ENCODE measurements at regions not wholly inside any gene's neighbourhood (a gene's known extent, or its start where the extent isn't known, plus 50 kb on each side); places are given as distances from the start of the nearest gene placed in this dataset.

DNA sequence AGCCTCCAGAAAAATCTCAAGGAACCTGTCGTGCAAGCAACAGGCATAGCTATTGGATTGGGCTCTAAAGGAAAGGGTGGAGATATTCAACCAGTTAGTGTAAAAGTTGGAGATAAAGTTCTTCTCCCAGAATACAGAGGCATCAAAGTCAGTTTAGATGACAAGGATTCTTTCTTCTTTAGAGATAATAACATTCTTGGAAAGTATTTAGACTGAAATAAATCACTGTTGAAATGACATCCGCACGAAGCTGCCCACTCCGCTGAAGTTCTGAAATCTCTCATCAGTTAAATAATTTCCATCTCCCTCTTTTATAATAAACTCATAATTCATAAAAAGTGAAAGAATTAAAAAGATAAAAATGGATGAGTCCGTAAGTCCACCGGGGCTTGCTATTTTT, 1354.9 kb upstream of the TMEM132C start:
- TF ChIP-seq EP300 (IDR thresholded peaks at IDR 0.05; ENCODE audit: borderline replicate concordance) (no peak), CREB1 (IDR thresholded peaks at IDR 0.05; ENCODE audit: low read depth) (no peak), RAD21 (IDR thresholded peaks at IDR 0.05; ENCODE audit: low read depth) (no peak), TCF12 (IDR thresholded peaks at IDR 0.05; ENCODE audit: low read depth) (no peak), FOXM1 (IDR thresholded peaks at IDR 0.05; ENCODE audit: borderline replicate concordance, low read depth) (no peak), CEBPB (IDR thresholded peaks at IDR 0.05) (no peak), YY1 (IDR thresholded peaks at IDR 0.05; ENCODE audit: low read depth) (no peak), EGR1 (IDR thresholded peaks at IDR 0.05) (no peak)
- TF ChIP-seq, protein P1, sequence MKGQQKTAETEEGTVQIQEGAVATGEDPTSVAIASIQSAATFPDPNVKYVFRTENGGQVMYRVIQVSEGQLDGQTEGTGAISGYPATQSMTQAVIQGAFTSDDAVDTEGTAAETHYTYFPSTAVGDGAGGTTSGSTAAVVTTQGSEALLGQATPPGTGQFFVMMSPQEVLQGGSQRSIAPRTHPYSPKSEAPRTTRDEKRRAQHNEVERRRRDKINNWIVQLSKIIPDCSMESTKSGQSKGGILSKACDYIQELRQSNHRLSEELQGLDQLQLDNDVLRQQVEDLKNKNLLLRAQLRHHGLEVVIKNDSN (IDR thresholded peaks at IDR 0.05), result no peak

DNA sequence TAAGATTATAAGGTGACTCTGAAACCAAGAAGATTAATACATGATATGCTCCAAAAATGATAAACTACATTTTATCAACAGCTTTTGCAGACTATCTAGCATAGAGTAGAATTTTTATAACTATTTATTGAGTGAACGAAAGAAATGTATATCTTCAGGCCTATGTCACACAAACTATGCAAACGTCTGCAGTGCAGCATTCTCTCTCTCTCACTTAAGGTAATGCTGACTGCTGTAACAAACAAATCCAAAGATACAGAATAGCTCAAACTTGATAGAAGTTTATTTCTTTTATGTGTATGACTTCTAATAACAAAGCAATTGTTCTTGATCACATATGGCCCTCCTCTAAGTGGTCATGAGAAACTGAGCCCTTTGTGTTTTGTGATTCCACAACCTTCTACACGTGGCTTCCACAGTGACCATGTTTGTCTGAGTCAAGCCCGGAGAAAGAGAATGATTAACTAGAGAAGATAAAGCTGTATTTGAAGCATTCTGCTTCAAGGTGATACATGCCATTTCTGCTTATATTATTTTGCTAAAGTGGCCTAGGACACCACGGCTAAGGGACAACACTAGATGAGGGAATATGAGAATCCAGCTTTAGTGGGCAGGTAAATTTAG, 1352.7 kb upstream of the TMEM132C start:
- TF ChIP-seq ZBTB7A (IDR thresholded peaks at IDR 0.05; ENCODE audit: low read depth), result no peak
- TF ChIP-seq EGR1 (IDR thresholded peaks at IDR 0.05), result no peak
- TF ChIP-seq EP300 (IDR thresholded peaks at IDR 0.05; ENCODE audit: borderline replicate concordance), result no peak
- TF ChIP-seq CEBPB (IDR thresholded peaks at IDR 0.05), result no peak
- TF ChIP-seq, protein P2, sequence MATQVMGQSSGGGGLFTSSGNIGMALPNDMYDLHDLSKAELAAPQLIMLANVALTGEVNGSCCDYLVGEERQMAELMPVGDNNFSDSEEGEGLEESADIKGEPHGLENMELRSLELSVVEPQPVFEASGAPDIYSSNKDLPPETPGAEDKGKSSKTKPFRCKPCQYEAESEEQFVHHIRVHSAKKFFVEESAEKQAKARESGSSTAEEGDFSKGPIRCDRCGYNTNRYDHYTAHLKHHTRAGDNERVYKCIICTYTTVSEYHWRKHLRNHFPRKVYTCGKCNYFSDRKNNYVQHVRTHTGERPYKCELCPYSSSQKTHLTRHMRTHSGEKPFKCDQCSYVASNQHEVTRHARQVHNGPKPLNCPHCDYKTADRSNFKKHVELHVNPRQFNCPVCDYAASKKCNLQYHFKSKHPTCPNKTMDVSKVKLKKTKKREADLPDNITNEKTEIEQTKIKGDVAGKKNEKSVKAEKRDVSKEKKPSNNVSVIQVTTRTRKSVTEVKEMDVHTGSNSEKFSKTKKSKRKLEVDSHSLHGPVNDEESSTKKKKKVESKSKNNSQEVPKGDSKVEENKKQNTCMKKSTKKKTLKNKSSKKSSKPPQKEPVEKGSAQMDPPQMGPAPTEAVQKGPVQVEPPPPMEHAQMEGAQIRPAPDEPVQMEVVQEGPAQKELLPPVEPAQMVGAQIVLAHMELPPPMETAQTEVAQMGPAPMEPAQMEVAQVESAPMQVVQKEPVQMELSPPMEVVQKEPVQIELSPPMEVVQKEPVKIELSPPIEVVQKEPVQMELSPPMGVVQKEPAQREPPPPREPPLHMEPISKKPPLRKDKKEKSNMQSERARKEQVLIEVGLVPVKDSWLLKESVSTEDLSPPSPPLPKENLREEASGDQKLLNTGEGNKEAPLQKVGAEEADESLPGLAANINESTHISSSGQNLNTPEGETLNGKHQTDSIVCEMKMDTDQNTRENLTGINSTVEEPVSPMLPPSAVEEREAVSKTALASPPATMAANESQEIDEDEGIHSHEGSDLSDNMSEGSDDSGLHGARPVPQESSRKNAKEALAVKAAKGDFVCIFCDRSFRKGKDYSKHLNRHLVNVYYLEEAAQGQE (IDR thresholded peaks at IDR 0.05; ENCODE audit: low read depth), result no peak
- TF ChIP-seq, protein P1 (IDR thresholded peaks at IDR 0.05), result no peak
- no peak for TF ChIP-seq RAD21 (IDR thresholded peaks at IDR 0.05; ENCODE audit: low read depth)
- no peak for TF ChIP-seq TEAD4 (IDR thresholded peaks at IDR 0.05)
- TF ChIP-seq NFIC (IDR thresholded peaks at IDR 0.05), result no peak

DNA sequence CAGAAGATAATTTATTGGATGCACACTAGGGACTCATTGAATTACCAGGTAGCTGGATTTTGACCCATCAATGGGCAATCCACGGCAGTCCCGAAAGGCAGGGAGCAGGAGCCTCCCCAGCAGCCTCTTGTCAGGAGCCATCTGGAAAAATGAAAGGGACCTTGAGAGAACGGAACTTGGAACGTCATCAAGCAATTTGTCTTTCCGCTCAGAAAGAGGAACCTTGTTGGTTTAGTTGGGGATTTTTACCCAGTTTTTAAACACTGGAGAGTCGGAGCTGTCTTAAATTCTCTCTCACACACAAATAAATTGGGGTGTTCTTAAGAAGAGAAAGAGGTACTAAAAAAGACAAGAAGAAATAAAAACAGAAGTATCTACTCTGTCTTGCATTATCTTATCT, 1351.7 kb upstream of the TMEM132C start:
- no peak for TF ChIP-seq EP300 (IDR thresholded peaks at IDR 0.05; ENCODE audit: borderline replicate concordance)
- TF ChIP-seq, protein P1 (IDR thresholded peaks at IDR 0.05), result no peak
- no peak for TF ChIP-seq CEBPB (IDR thresholded peaks at IDR 0.05)
- TF ChIP-seq TAF1 (IDR thresholded peaks at IDR 0.05; ENCODE audit: low read depth), result no peak

DNA sequence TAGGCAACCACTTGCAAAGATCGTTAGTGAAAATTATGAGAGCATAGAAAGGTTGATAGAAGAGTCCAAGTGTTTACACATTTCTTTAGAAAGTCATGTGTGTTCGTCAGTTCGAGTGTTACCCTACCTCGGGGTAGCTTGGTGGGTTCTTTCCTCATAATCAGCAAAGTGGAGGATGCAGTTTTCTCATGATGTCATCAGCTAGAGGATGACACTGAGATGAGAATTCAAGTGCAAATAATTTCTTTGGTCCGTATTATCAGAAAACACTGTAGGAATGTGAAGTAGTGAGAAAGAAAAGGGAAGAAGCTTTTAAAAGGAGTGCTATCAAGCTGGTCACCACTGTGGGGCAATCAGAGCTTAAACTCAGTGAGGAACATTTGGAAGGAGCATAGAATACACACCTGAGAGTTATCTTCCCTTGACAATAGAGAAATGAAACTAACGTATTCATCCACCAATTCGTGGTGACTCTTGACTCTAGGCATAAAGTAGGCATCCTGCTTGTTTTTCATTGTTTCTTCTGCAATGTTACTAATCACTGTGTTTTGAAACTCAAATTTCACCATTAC, 1340.9 kb upstream of the TMEM132C start:
- TF ChIP-seq, protein P1 (IDR thresholded peaks at IDR 0.05), result no peak
- TF ChIP-seq CREB1 (IDR thresholded peaks at IDR 0.05; ENCODE audit: low read depth) (no peak), EGR1 (IDR thresholded peaks at IDR 0.05) (no peak), NFIC (IDR thresholded peaks at IDR 0.05) (no peak), YY1 (IDR thresholded peaks at IDR 0.05; ENCODE audit: low read depth) (no peak), EP300 (IDR thresholded peaks at IDR 0.05; ENCODE audit: borderline replicate concordance) (no peak), TCF12 (IDR thresholded peaks at IDR 0.05; ENCODE audit: low read depth) (no peak), RAD21 (IDR thresholded peaks at IDR 0.05; ENCODE audit: low read depth) (no peak), FOXM1 (IDR thresholded peaks at IDR 0.05; ENCODE audit: borderline replicate concordance, low read depth) (no peak), TAF1 (IDR thresholded peaks at IDR 0.05; ENCODE audit: low read depth) (no peak), TEAD4 (IDR thresholded peaks at IDR 0.05) (no peak), CEBPB (IDR thresholded peaks at IDR 0.05) (no peak), ZBTB7A (IDR thresholded peaks at IDR 0.05; ENCODE audit: low read depth) (no peak)
- TF ChIP-seq, protein P3, sequence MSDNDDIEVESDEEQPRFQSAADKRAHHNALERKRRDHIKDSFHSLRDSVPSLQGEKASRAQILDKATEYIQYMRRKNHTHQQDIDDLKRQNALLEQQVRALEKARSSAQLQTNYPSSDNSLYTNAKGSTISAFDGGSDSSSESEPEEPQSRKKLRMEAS (IDR thresholded peaks at IDR 0.05), result no peak
- TF ChIP-seq, protein P2 (IDR thresholded peaks at IDR 0.05; ENCODE audit: low read depth), result no peak

DNA sequence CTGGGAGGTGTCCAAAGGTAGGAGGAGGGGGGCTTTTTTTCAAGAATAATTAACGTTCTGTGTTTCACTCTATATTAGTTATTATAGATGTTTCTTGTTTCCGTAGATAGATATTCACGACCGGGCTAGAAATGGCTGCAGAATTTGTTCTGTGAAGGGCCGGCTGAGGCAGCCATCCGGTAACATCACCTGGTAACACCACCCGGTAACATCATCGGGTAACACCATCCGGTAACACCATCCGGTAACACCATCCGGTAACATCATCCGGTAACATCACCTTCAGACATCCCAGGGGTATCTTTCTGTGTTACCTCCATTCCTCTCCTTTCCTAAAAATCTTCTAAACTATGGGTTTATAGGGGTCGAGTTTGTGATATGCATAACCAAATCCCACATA, 1336.7 kb upstream of the TMEM132C start:
- no peak for TF ChIP-seq CEBPB (IDR thresholded peaks at IDR 0.05)
- TF ChIP-seq, protein P2 (IDR thresholded peaks at IDR 0.05; ENCODE audit: low read depth), result no peak
- TF ChIP-seq ZBTB7A (IDR thresholded peaks at IDR 0.05; ENCODE audit: low read depth), result no peak
- no peak for TF ChIP-seq RAD21 (IDR thresholded peaks at IDR 0.05; ENCODE audit: low read depth)
- no peak for TF ChIP-seq TEAD4 (IDR thresholded peaks at IDR 0.05)
- no peak for TF ChIP-seq NFIC (IDR thresholded peaks at IDR 0.05)
- TF ChIP-seq TAF1 (IDR thresholded peaks at IDR 0.05; ENCODE audit: low read depth), result no peak
- no peak for TF ChIP-seq EGR1 (IDR thresholded peaks at IDR 0.05)
- TF ChIP-seq EP300 (IDR thresholded peaks at IDR 0.05; ENCODE audit: borderline replicate concordance), result no peak
- no peak for TF ChIP-seq TCF12 (IDR thresholded peaks at IDR 0.05; ENCODE audit: low read depth)
- TF ChIP-seq YY1 (IDR thresholded peaks at IDR 0.05; ENCODE audit: low read depth), result no peak
- TF ChIP-seq, protein P3 (IDR thresholded peaks at IDR 0.05), result no peak
- no peak for TF ChIP-seq FOXM1 (IDR thresholded peaks at IDR 0.05; ENCODE audit: borderline replicate concordance, low read depth)
- TF ChIP-seq, protein P1 (IDR thresholded peaks at IDR 0.05), result no peak
- no peak for TF ChIP-seq CREB1 (IDR thresholded peaks at IDR 0.05; ENCODE audit: low read depth)
